AG09319 (cell line): ENCODE measurements at regions not wholly inside any gene's neighbourhood (a gene's known extent, or its start where the extent isn't known, plus 50 kb on each side); places are given as distances from the start of the nearest gene placed in this dataset.

Source experiments
- DNase-seq: peaks from one replicate; pipeline ENCODE4 v3.0.0-alpha.2; 2010; ENCODE audit warnings: low read depth; ENCODE audit errors: extremely low read depth
- CTCF ChIP-seq: IDR thresholded peaks from 2 replicates; pipeline ENCODE4 v1.5.1; 2011; ENCODE audit warnings: low read depth, mild to moderate bottlenecking, inconsistent platforms, low read length, moderate library complexity

GRCh38 chr2:7140306-7140705 is 223.1 kb downstream of the RNF144A start:
- TF ChIP-seq CTCF: no peak
- no peak for DNase-seq

- TF ChIP-seq CTCF: no peak
Measured at GRCh38 chr2:7145707-7146106, 228.5 kb downstream of the RNF144A start.

GRCh38 chr2:7146151-7146550 is 228.9 kb downstream of the RNF144A start:
- no peak for DNase-seq
- no peak for TF ChIP-seq CTCF

More at GRCh38 chr2:7145707-7146106, 228.5 kb downstream of the RNF144A start:
- DNase-seq: no peak

GRCh38 chr2:7154656-7155055 is 237.4 kb downstream of the RNF144A start:
- DNase-seq: no peak
- TF ChIP-seq CTCF: no peak

- TF ChIP-seq CTCF: no peak
- no peak for DNase-seq
Measured at GRCh38 chr2:7161501-7161900, 244.3 kb downstream of the RNF144A start.

- no peak for DNase-seq
- no peak for TF ChIP-seq CTCF
Measured at GRCh38 chr2:7165736-7166135, 248.5 kb downstream of the RNF144A start.

GRCh38 chr2:7167801-7168411 is 250.7 kb downstream of the RNF144A start:
- TF ChIP-seq CTCF: no peak
- no peak for DNase-seq
